Stimulated activated CD8-positive, alpha-beta memory T cell treated with anti-CD3 and anti-CD28 coated beads, Interleukin-7, amount 100 ng/mL, for 24 hours (primary cell): ENCODE measurements at regions not wholly inside any gene's neighbourhood (a gene's known extent, or its start where the extent isn't known, plus 50 kb on each side); places are given as distances from the start of the nearest gene placed in this dataset.
"Not testable (repeated sequence)": the region's sequence is repeated elsewhere in the genome, so short reads cannot be mapped to it uniquely, and the experiment has no call there.

ENCODE experiments used
- DNase-seq: peaks from one replicate; pipeline ENCODE4 v3.0.0-alpha.2; 2020; ENCODE audit warnings: low read depth

- DNase-seq = no peak
Observed at GRCh38 chr2:129203331-129203730, 776.1 kb upstream of the RAB6C start.

GRCh38 chr2:129204581-129204980 lies 774.9 kb upstream of the RAB6C start:
- not testable (repeated sequence) for DNase-seq

GRCh38 chr2:129205176-129205575 lies 774.3 kb upstream of the RAB6C start:
- no peak for DNase-seq

- DNase-seq = no peak
Observed at GRCh38 chr2:129205766-129206165, 773.7 kb upstream of the RAB6C start.

- no peak for DNase-seq
Observed at GRCh38 chr2:129212299-129212958, 767.0 kb upstream of the RAB6C start.

- DNase-seq = no peak
Observed at GRCh38 chr2:129224022-129224421, 755.4 kb upstream of the RAB6C start.

- no peak for DNase-seq
Observed at GRCh38 chr2:129224486-129224885, 755.0 kb upstream of the RAB6C start.

GRCh38 chr2:129229196-129229595 lies 750.3 kb upstream of the RAB6C start:
- no peak for DNase-seq

- no peak for DNase-seq
Observed at GRCh38 chr2:129229830-129230441, 749.5 kb upstream of the RAB6C start.

- no peak for DNase-seq
Observed at GRCh38 chr2:129231924-129232323, 747.5 kb upstream of the RAB6C start.

- no peak for DNase-seq
Observed at GRCh38 chr2:129233166-129233565, 746.3 kb upstream of the RAB6C start.

GRCh38 chr2:129233751-129234406 lies 745.6 kb upstream of the RAB6C start:
- DNase-seq = no peak

- no peak for DNase-seq
Observed at GRCh38 chr2:129236601-129237000, 742.9 kb upstream of the RAB6C start.

- no peak for DNase-seq
Observed at GRCh38 chr2:129237966-129238725, 741.3 kb upstream of the RAB6C start.

- DNase-seq = no peak
Observed at GRCh38 chr2:129239141-129239540, 740.3 kb upstream of the RAB6C start.

GRCh38 chr2:129240061-129240460 lies 739.4 kb upstream of the RAB6C start:
- no peak for DNase-seq

GRCh38 chr2:129242269-129242668 lies 737.2 kb upstream of the RAB6C start:
- DNase-seq = no peak

GRCh38 chr2:129247751-129248150 lies 731.7 kb upstream of the RAB6C start:
- DNase-seq = no peak

- DNase-seq = no peak
Observed at GRCh38 chr2:129248198-129248597, 731.3 kb upstream of the RAB6C start.

GRCh38 chr2:129252781-129253460 lies 726.5 kb upstream of the RAB6C start:
- DNase-seq = no peak

GRCh38 chr2:129253461-129253812 lies 726.0 kb upstream of the RAB6C start:
- no peak for DNase-seq

GRCh38 chr2:129254718-129255117 lies 724.7 kb upstream of the RAB6C start:
- DNase-seq = no peak
